Activated T-helper 1 cell treated with Interleukin-2 at 50 U/mL for 16 hours (primary cell): ENCODE measurements at regions not wholly inside any gene's neighbourhood (a gene's known extent, or its start where the extent isn't known, plus 50 kb on each side); places are given as distances from the start of the nearest gene placed in this dataset.

Experiments
- DNase-seq: peaks from one replicate; pipeline ENCODE4 v3.0.0-alpha.2; 2020; ENCODE audit warnings: low read depth

GRCh38 chr21:15676935-15677334 is 52.8 kb upstream of the USP25 start:
- DNase-seq = no peak

GRCh38 chr21:15679630-15680029 is 50.2 kb upstream of the USP25 start:
- DNase-seq = no peak
